ENCODE measurements at regions not wholly inside any gene's neighbourhood (a gene's known extent, or its start where the extent isn't known, plus 50 kb on each side); places are given as distances from the start of the nearest gene placed in this dataset.
"Not testable (repeated sequence)": the region's sequence is repeated elsewhere in the genome, so short reads cannot be mapped to it uniquely, and the experiment has no call there.

- H3K4me3 ChIP-seq (ENCODE audit: low read length), result no peak overlapping the region
- H3K27ac ChIP-seq (ENCODE audit: low read length), result no peak overlapping the region
- peaks cover 5% of the 10 kb centered on the region for H3K27me3 ChIP-seq (ENCODE audit: control insufficient read depth, insufficient read depth, low read length)
- no peaks in the 10 kb centered on the region for H3K9me3 ChIP-seq (ENCODE audit: control insufficient read depth, low read depth, low read length)
- H3K4me1 ChIP-seq (ENCODE audit: control insufficient read depth, insufficient read depth, low read length), result no peaks in the 10 kb centered on the region
- no CpG with 5 or more reads among the region's 7 CpGs for WGBS (ENCODE audit: insufficient coverage, low lambda C conversion rate)
- H3K36me3 ChIP-seq (ENCODE audit: control insufficient read depth, insufficient read depth, low read length), result no peaks in the 10 kb centered on the region
- no peak for DNase-seq
Observed at GRCh38 chr19:56918682-56919307, 78.3 kb upstream of the PEG3 start.

- Histone ChIP-seq H3K36me3 (ENCODE audit: control insufficient read depth, insufficient read depth, low read length) (no peaks in the 10 kb centered on the region), H3K4me3 (ENCODE audit: low read length) (no peak overlapping the region), H3K27me3 (ENCODE audit: control insufficient read depth, insufficient read depth, low read length) (peaks cover 5% of the 10 kb centered on the region), H3K4me1 (ENCODE audit: control insufficient read depth, insufficient read depth, low read length) (no peaks in the 10 kb centered on the region), H3K9me3 (ENCODE audit: control insufficient read depth, low read depth, low read length) (no peaks in the 10 kb centered on the region), H3K27ac (ENCODE audit: low read length) (no peak overlapping the region)
- WGBS (ENCODE audit: insufficient coverage, low lambda C conversion rate), result 89% methylated on average over 3 of the region's 17 CpGs
- DNase-seq, result no peak
Observed at GRCh38 chr19:56919308-56919995, 78.9 kb upstream of the PEG3 start.

GRCh38 chr19:56926094-56926493 lies 85.6 kb upstream of the PEG3 start:
- not testable (repeated sequence) for H3K27me3 ChIP-seq (ENCODE audit: control insufficient read depth, insufficient read depth, low read length); H3K9me3 ChIP-seq (ENCODE audit: control insufficient read depth, low read depth, low read length); H3K27ac ChIP-seq (ENCODE audit: low read length); H3K4me1 ChIP-seq (ENCODE audit: control insufficient read depth, insufficient read depth, low read length); H3K4me3 ChIP-seq (ENCODE audit: low read length); H3K36me3 ChIP-seq (ENCODE audit: control insufficient read depth, insufficient read depth, low read length); DNase-seq
- 71% methylated on average over 2 of the region's 5 CpGs for WGBS (ENCODE audit: insufficient coverage, low lambda C conversion rate)

- Histone ChIP-seq H3K9me3 (ENCODE audit: control insufficient read depth, low read depth, low read length) (no peaks in the 10 kb centered on the region), H3K4me3 (ENCODE audit: low read length) (no peak overlapping the region), H3K27ac (ENCODE audit: low read length) (no peak overlapping the region), H3K27me3 (ENCODE audit: control insufficient read depth, insufficient read depth, low read length) (no peaks in the 10 kb centered on the region), H3K36me3 (ENCODE audit: control insufficient read depth, insufficient read depth, low read length) (no peaks in the 10 kb centered on the region), H3K4me1 (ENCODE audit: control insufficient read depth, insufficient read depth, low read length) (no peaks in the 10 kb centered on the region)
- DNase-seq, result no peak
- WGBS (ENCODE audit: insufficient coverage, low lambda C conversion rate), result 90% methylated on average over 2 of the region's 6 CpGs
Observed at GRCh38 chr19:56927294-56927693, 86.8 kb upstream of the PEG3 start.

GRCh38 chr19:56927791-56928207 lies 87.3 kb upstream of the PEG3 start:
- no CpG with 5 or more reads among the region's 7 CpGs for WGBS (ENCODE audit: insufficient coverage, low lambda C conversion rate)
- Histone ChIP-seq H3K4me3 (ENCODE audit: low read length) (no peak overlapping the region), H3K27me3 (ENCODE audit: control insufficient read depth, insufficient read depth, low read length) (no peaks in the 10 kb centered on the region), H3K36me3 (ENCODE audit: control insufficient read depth, insufficient read depth, low read length) (no peaks in the 10 kb centered on the region), H3K4me1 (ENCODE audit: control insufficient read depth, insufficient read depth, low read length) (no peaks in the 10 kb centered on the region), H3K9me3 (ENCODE audit: control insufficient read depth, low read depth, low read length) (no peaks in the 10 kb centered on the region), H3K27ac (ENCODE audit: low read length) (no peak overlapping the region)
- DNase-seq, result no peak

GRCh38 chr19:56930647-56931535 lies 90.4 kb upstream of the PEG3 start:
- Histone ChIP-seq H3K36me3 (ENCODE audit: control insufficient read depth, insufficient read depth, low read length) (no peaks in the 10 kb centered on the region), H3K27me3 (ENCODE audit: control insufficient read depth, insufficient read depth, low read length) (no peaks in the 10 kb centered on the region), H3K4me3 (ENCODE audit: low read length) (no peak overlapping the region), H3K9me3 (ENCODE audit: control insufficient read depth, low read depth, low read length) (no peaks in the 10 kb centered on the region), H3K4me1 (ENCODE audit: control insufficient read depth, insufficient read depth, low read length) (no peaks in the 10 kb centered on the region), H3K27ac (ENCODE audit: low read length) (no peak overlapping the region)
- WGBS (ENCODE audit: insufficient coverage, low lambda C conversion rate), result 20% methylated on average over 1 of the region's 5 CpGs
- no peak for DNase-seq

GRCh38 chr19:56933014-56933705 lies 92.6 kb upstream of the PEG3 start:
- Histone ChIP-seq H3K27me3 (ENCODE audit: control insufficient read depth, insufficient read depth, low read length) (no peaks in the 10 kb centered on the region), H3K4me3 (ENCODE audit: low read length) (no peak overlapping the region), H3K36me3 (ENCODE audit: control insufficient read depth, insufficient read depth, low read length) (no peaks in the 10 kb centered on the region), H3K9me3 (ENCODE audit: control insufficient read depth, low read depth, low read length) (no peaks in the 10 kb centered on the region), H3K27ac (ENCODE audit: low read length) (no peak overlapping the region), H3K4me1 (ENCODE audit: control insufficient read depth, insufficient read depth, low read length) (no peaks in the 10 kb centered on the region)
- 90% methylated on average over 2 of the region's 13 CpGs for WGBS (ENCODE audit: insufficient coverage, low lambda C conversion rate)
- no peak for DNase-seq

GRCh38 chr19:56934438-56935090 lies 94.0 kb upstream of the PEG3 start:
- Histone ChIP-seq H3K27me3 (ENCODE audit: control insufficient read depth, insufficient read depth, low read length) (no peaks in the 10 kb centered on the region), H3K27ac (ENCODE audit: low read length) (no peak overlapping the region), H3K4me1 (ENCODE audit: control insufficient read depth, insufficient read depth, low read length) (no peaks in the 10 kb centered on the region), H3K9me3 (ENCODE audit: control insufficient read depth, low read depth, low read length) (no peaks in the 10 kb centered on the region), H3K36me3 (ENCODE audit: control insufficient read depth, insufficient read depth, low read length) (no peaks in the 10 kb centered on the region), H3K4me3 (ENCODE audit: low read length) (no peak overlapping the region)
- WGBS (ENCODE audit: insufficient coverage, low lambda C conversion rate), result 100% methylated on average over 1 of the region's 9 CpGs
- DNase-seq, result no peak

GRCh38 chr19:56939951-56940350 lies 99.4 kb upstream of the PEG3 start:
- Histone ChIP-seq H3K4me1 (ENCODE audit: control insufficient read depth, insufficient read depth, low read length) (no peaks in the 10 kb centered on the region), H3K27ac (ENCODE audit: low read length) (no peak overlapping the region), H3K4me3 (ENCODE audit: low read length) (no peak overlapping the region), H3K36me3 (ENCODE audit: control insufficient read depth, insufficient read depth, low read length) (no peaks in the 10 kb centered on the region), H3K27me3 (ENCODE audit: control insufficient read depth, insufficient read depth, low read length) (no peaks in the 10 kb centered on the region), H3K9me3 (ENCODE audit: control insufficient read depth, low read depth, low read length) (peaks cover 3% of the 10 kb centered on the region)
- DNase-seq, result no peak
- 100% methylated on average over 1 of the region's 11 CpGs for WGBS (ENCODE audit: insufficient coverage, low lambda C conversion rate)

GRCh38 chr19:56942756-56943155 lies 102.2 kb upstream of the PEG3 start:
- H3K9me3 ChIP-seq (ENCODE audit: control insufficient read depth, low read depth, low read length), result peaks cover 3% of the 10 kb centered on the region
- H3K4me3 ChIP-seq (ENCODE audit: low read length), result no peak overlapping the region
- no peaks in the 10 kb centered on the region for H3K4me1 ChIP-seq (ENCODE audit: control insufficient read depth, insufficient read depth, low read length)
- H3K27me3 ChIP-seq (ENCODE audit: control insufficient read depth, insufficient read depth, low read length), result no peaks in the 10 kb centered on the region
- DNase-seq, result peak in 1 of 2 donors; percentile 29
- 81% methylated on average over 4 of the region's 17 CpGs for WGBS (ENCODE audit: insufficient coverage, low lambda C conversion rate)
- H3K36me3 ChIP-seq (ENCODE audit: control insufficient read depth, insufficient read depth, low read length), result no peaks in the 10 kb centered on the region
- no peak overlapping the region for H3K27ac ChIP-seq (ENCODE audit: low read length)
